Keratinocyte (primary cell): ENCODE measurements at regions not wholly inside any gene's neighbourhood (a gene's known extent, or its start where the extent isn't known, plus 50 kb on each side); places are given as distances from the start of the nearest gene placed in this dataset.
A peak's percentile ranks its signal among the peaks of the same experiment; 100 is the strongest.
"Not testable (repeated sequence)": the region's sequence is repeated elsewhere in the genome, so short reads cannot be mapped to it uniquely, and the experiment has no call there.

ENCODE experiments used
- DNase-seq: peaks from one replicate; pipeline ENCODE4 v3.0.0-alpha.2; 2011; ENCODE audit warnings: low read depth, missing footprints, low spot score
- FAIRE-seq: peaks from 2 replicates; lab custom pipeline; 2011; peaks lifted over from hg19 to GRCh38; lab: Jason Lieb, UNC
- H2AFZ ChIP-seq: 2 replicates; pipeline ENCODE4 v1.6.0; 2012; ENCODE audit warnings: low read length, control low read depth, inconsistent platforms; ENCODE audit not compliant: control insufficient read depth
- H3K27ac ChIP-seq: 2 replicates; pipeline ENCODE4 v1.5.1; 2011; ENCODE audit warnings: low read length; ENCODE audit not compliant: control insufficient read depth, insufficient read depth
- H3K27me3 ChIP-seq: 3 replicates; pipeline ENCODE4 v1.6.0; 2011; ENCODE audit warnings: low read length; ENCODE audit not compliant: control insufficient read depth, insufficient read depth; ENCODE audit errors: extremely low read depth
- H3K36me3 ChIP-seq, 2 experiments: 2 replicates in 1 of 2; 3 replicates in 1 of 2; pipeline ENCODE4 v1.5.1; 2011; ENCODE audit warnings: low read length in 2 of 2, mild to moderate bottlenecking in 1 of 2; ENCODE audit not compliant: control insufficient read depth in 2 of 2, insufficient read depth in 2 of 2; ENCODE audit errors: extremely low read depth in 1 of 2
- H3K4me1 ChIP-seq: 3 replicates; pipeline ENCODE4 v1.5.1; 2011; ENCODE audit warnings: low read length; ENCODE audit not compliant: control insufficient read depth, insufficient read depth; ENCODE audit errors: extremely low read depth
- H3K4me2 ChIP-seq: 3 replicates; pipeline ENCODE4 v1.6.0; 2011; ENCODE audit warnings: low read depth, low read length; ENCODE audit not compliant: control insufficient read depth, insufficient read depth; ENCODE audit errors: extremely low read depth
- H3K4me3 ChIP-seq, 3 experiments: fragments of 200-600 bp in 1 of 3; sonication (generic) in 1 of 3; 2 replicates in 2 of 3; 3 replicates in 1 of 3; pipeline ENCODE4 v1.5.1; 2011 to 2016; ENCODE audit warnings: low read length in 3 of 3, mild to moderate bottlenecking in 3 of 3, control low read depth in 2 of 3, inconsistent platforms in 1 of 3, low read depth in 1 of 3, mixed read lengths in 1 of 3, mixed run types in 1 of 3, moderate library complexity in 1 of 3; ENCODE audit not compliant: control insufficient read depth in 2 of 3, insufficient read depth in 2 of 3; ENCODE audit errors: extremely low read depth in 1 of 3
- H3K79me2 ChIP-seq: 2 replicates; pipeline ENCODE4 v1.6.0; 2012; ENCODE audit warnings: low read length; ENCODE audit not compliant: control insufficient read depth, insufficient read depth
- H3K9ac ChIP-seq: 3 replicates; pipeline ENCODE4 v1.6.0; 2011; ENCODE audit warnings: low read length; ENCODE audit not compliant: control insufficient read depth, insufficient read depth; ENCODE audit errors: extremely low read depth
- H3K9me1 ChIP-seq: 3 replicates; pipeline ENCODE4 v1.6.0; 2011; ENCODE audit warnings: low read length; ENCODE audit not compliant: control insufficient read depth, insufficient read depth; ENCODE audit errors: extremely low read depth
- H3K9me3 ChIP-seq: 2 replicates; pipeline ENCODE4 v1.5.1; 2012; ENCODE audit warnings: low read depth, low read length; ENCODE audit not compliant: control insufficient read depth
- H4K20me1 ChIP-seq: 3 replicates; pipeline ENCODE4 v1.6.0; 2011; ENCODE audit warnings: low read length; ENCODE audit not compliant: control insufficient read depth, insufficient read depth; ENCODE audit errors: extremely low read depth
- EZH2 ChIP-seq: IDR thresholded peaks from one replicate; pipeline ENCODE4 v1.6.1; 2012; ENCODE audit warnings: inconsistent platforms, mild to moderate bottlenecking, low read length, moderate library complexity
- dilution Hi-C: fragments of 300-500 bp; cut with MboI; formaldehyde crosslinking; loops from one replicate; pipeline ENCODE4 v1.7.0; 2020; ENCODE audit warnings: low sequenced_read_pairs; ENCODE audit not compliant: extremely low pct_ligation_motif_present
- TF ChIP-seq, protein P1 (sequence below), 3 experiments: IDR thresholded peaks in 1 of 3; conservative IDR thresholded peaks in 1 of 3; optimal IDR thresholded peaks in 1 of 3; 2 replicates in 2 of 3; 3 replicates in 1 of 3; pipeline versions ENCODE3 to v1.5.1; 2011; ENCODE audit warnings: low read length in 3 of 3, mild to moderate bottlenecking in 3 of 3, moderate library complexity in 2 of 3, control low read depth in 1 of 3, inconsistent platforms in 1 of 3; ENCODE audit not compliant: insufficient read depth in 2 of 3; ENCODE audit errors: extremely low read depth in 1 of 3

DNA sequence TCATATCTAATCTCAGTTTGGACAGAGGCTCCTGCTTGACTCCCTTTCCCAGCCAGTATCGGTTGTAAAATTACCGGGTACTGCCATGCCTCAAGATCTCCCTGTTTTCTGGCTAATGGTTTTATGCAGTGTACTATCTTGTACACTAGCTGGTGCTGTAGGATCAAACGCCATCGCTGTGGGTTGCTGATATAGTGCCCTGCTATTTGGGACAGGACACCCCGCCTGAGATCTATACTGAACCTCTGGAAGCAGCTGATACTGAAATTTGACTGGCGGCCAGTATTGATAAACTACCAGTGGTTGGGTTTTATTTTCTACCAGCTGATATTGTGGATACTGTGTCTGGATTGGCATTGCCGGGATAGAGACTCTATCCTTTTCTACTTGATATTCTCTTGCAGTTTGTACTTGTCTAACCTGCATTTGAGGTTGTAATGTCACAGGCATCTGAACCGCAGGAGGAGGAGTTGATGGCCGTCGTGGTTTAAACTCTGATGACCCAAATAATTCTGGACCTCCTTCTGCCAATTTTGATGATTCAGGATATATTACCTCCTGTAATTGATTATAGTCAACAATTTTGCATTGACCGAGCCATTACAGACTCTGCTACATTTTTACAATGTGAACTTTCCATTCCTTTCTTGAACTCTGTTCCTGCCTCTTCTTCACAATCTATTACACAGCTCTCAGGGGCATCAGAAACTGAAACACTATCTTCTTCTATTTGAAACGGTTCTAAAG is 112.5 kb upstream of the LARP1 start:
- no peak overlapping the region for H2AFZ ChIP-seq
- DNase-seq (no peak), FAIRE-seq (no peak)
- no peaks in the 10 kb centered on the region for H3K9me1 ChIP-seq
- H3K27ac ChIP-seq: no peak overlapping the region
- TF ChIP-seq, protein P1, sequence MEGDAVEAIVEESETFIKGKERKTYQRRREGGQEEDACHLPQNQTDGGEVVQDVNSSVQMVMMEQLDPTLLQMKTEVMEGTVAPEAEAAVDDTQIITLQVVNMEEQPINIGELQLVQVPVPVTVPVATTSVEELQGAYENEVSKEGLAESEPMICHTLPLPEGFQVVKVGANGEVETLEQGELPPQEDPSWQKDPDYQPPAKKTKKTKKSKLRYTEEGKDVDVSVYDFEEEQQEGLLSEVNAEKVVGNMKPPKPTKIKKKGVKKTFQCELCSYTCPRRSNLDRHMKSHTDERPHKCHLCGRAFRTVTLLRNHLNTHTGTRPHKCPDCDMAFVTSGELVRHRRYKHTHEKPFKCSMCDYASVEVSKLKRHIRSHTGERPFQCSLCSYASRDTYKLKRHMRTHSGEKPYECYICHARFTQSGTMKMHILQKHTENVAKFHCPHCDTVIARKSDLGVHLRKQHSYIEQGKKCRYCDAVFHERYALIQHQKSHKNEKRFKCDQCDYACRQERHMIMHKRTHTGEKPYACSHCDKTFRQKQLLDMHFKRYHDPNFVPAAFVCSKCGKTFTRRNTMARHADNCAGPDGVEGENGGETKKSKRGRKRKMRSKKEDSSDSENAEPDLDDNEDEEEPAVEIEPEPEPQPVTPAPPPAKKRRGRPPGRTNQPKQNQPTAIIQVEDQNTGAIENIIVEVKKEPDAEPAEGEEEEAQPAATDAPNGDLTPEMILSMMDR (optimal IDR thresholded peaks at IDR 0.05 in 1 of 3, IDR thresholded peaks at IDR 0.05 in 1 of 3, conservative IDR thresholded peaks at IDR 0.05 in 1 of 3; ENCODE audit: extremely low read depth in 1 of 3, insufficient read depth in 2 of 3, low read length in 3 of 3): peak; percentile 60 to 70 (median 69)
- TF ChIP-seq EZH2: no peak
- no peaks in the 10 kb centered on the region for H4K20me1 ChIP-seq
- no peak overlapping the region for H3K4me3 ChIP-seq
- H3K27me3 ChIP-seq: peaks cover 5% of the 10 kb centered on the region
- H3K9ac ChIP-seq: no peak overlapping the region
- no peaks in the 10 kb centered on the region for H3K36me3 ChIP-seq
- no peaks in the 10 kb centered on the region for H3K9me3 ChIP-seq
- no peaks in the 10 kb centered on the region for H3K79me2 ChIP-seq
- peaks cover 5% of the 10 kb centered on the region for H3K4me1 ChIP-seq
- no peak overlapping the region for H3K4me2 ChIP-seq
- dilution Hi-C loops: loop anchor here (10.0 kb wide), 1 partner anchor 142 kb away; no protein-coding TSS in a partner anchor

- not testable (repeated sequence) for H3K9me1 ChIP-seq, FAIRE-seq, H3K9me3 ChIP-seq, H3K27ac ChIP-seq, H3K9ac ChIP-seq, H3K4me2 ChIP-seq, H2AFZ ChIP-seq, H3K36me3 ChIP-seq, H3K4me3 ChIP-seq, DNase-seq, H3K27me3 ChIP-seq, H3K79me2 ChIP-seq, H3K4me1 ChIP-seq, H4K20me1 ChIP-seq
- dilution Hi-C loops: loop anchor here (10.0 kb wide), 1 partner anchor 144 kb away; no protein-coding TSS in a partner anchor
- TF ChIP-seq, protein P1 (optimal IDR thresholded peaks at IDR 0.05 in 1 of 3, IDR thresholded peaks at IDR 0.05 in 1 of 3, conservative IDR thresholded peaks at IDR 0.05 in 1 of 3; ENCODE audit: extremely low read depth in 1 of 3, insufficient read depth in 2 of 3, low read length in 3 of 3): peak in 2 of 3 experiments; percentile 25 to 39
These were observed 114.9 kb upstream of the LARP1 start for GRCh38 chr5:154640213-154640831.

GRCh38 chr5:154636786-154637185 is 118.4 kb upstream of the LARP1 start:
- H3K79me2 ChIP-seq, H3K4me2 ChIP-seq, H4K20me1 ChIP-seq, H3K36me3 ChIP-seq, H3K4me1 ChIP-seq, H3K4me3 ChIP-seq, H3K27me3 ChIP-seq, H3K9ac ChIP-seq, FAIRE-seq, H2AFZ ChIP-seq, dilution Hi-C loops, H3K9me3 ChIP-seq, H3K27ac ChIP-seq, H3K9me1 ChIP-seq, DNase-seq: not testable (repeated sequence)
